ENCODE measurements at regions not wholly inside any gene's neighbourhood (a gene's known extent, or its start where the extent isn't known, plus 50 kb on each side); places are given as distances from the start of the nearest gene placed in this dataset.
"Not testable (repeated sequence)": the region's sequence is repeated elsewhere in the genome, so short reads cannot be mapped to it uniquely, and the experiment has no call there.

- peak overlapping the region in 1 of 8 donors; percentile 14 for H3K27ac Mint-ChIP-seq
- CTCF ChIA-PET: no interaction called here
Observed at GRCh38 chr3:173199568-173199967, 58.5 kb upstream of the SPATA16 start.

GRCh38 chr3:173194868-173195267 is 53.8 kb upstream of the SPATA16 start:
- H3K27ac ChIP-seq (ENCODE audit: low read depth, low read length); POLR2A ChIA-PET; H3K4me3 Mint-ChIP-seq; DNase-seq; H3K27me3 ChIP-seq (ENCODE audit: insufficient read depth, low read length, poor library complexity, severe bottlenecking); CTCF ChIA-PET; H3K36me3 Mint-ChIP-seq; H3K4me1 Mint-ChIP-seq; H3K36me3 ChIP-seq (ENCODE audit: insufficient read depth, low read length); H3K27ac Mint-ChIP-seq; H3K4me1 ChIP-seq (ENCODE audit: insufficient read depth, low read length); H3K4me3 ChIP-seq (ENCODE audit: low read length); H3K27me3 Mint-ChIP-seq; H3K9me3 ChIP-seq (ENCODE audit: low read length): not testable (repeated sequence)
- H3K9me3 Mint-ChIP-seq: peaks cover 2 to 13% (median 9%) of the 10 kb centered on the region in 5 donors

More at GRCh38 chr3:173199568-173199967, 58.5 kb upstream of the SPATA16 start:
- Mint-ChIP-seq H3K4me3 (no peak overlapping the region), H3K27me3 (no peaks in the 10 kb centered on the region), H3K9me3 (peaks cover 2 to 11% (median 8%) of the 10 kb centered on the region in 5 donors), H3K36me3 (no peaks in the 10 kb centered on the region), H3K4me1 (no peaks in the 10 kb centered on the region)
- POLR2A ChIA-PET: no interaction called here
- Histone ChIP-seq H3K36me3 (ENCODE audit: insufficient read depth, low read length) (no peaks in the 10 kb centered on the region), H3K27me3 (ENCODE audit: insufficient read depth, low read length, poor library complexity, severe bottlenecking) (no peaks in the 10 kb centered on the region), H3K4me3 (ENCODE audit: low read length) (no peak overlapping the region), H3K9me3 (ENCODE audit: low read length) (no peaks in the 10 kb centered on the region), H3K27ac (ENCODE audit: low read depth, low read length) (no peak overlapping the region), H3K4me1 (ENCODE audit: insufficient read depth, low read length) (no peaks in the 10 kb centered on the region)
- no peak for DNase-seq

- Histone ChIP-seq H3K9me3 (ENCODE audit: low read length) (no peaks in the 10 kb centered on the region), H3K4me3 (ENCODE audit: low read length) (no peak overlapping the region), H3K27me3 (ENCODE audit: insufficient read depth, low read length, poor library complexity, severe bottlenecking) (no peaks in the 10 kb centered on the region), H3K4me1 (ENCODE audit: insufficient read depth, low read length) (no peaks in the 10 kb centered on the region), H3K27ac (ENCODE audit: low read depth, low read length) (no peak overlapping the region), H3K36me3 (ENCODE audit: insufficient read depth, low read length) (no peaks in the 10 kb centered on the region)
- no peak for DNase-seq
- Mint-ChIP-seq H3K27me3 (no peaks in the 10 kb centered on the region), H3K4me3 (no peak overlapping the region), H3K9me3 (peaks cover 2 to 7% (median 4%) of the 10 kb centered on the region in 5 donors), H3K4me1 (no peaks in the 10 kb centered on the region), H3K36me3 (no peaks in the 10 kb centered on the region), H3K27ac (no peak overlapping the region)
- CTCF ChIA-PET: no interaction called here
- POLR2A ChIA-PET: no interaction called here
Observed at GRCh38 chr3:173191611-173192010, 50.6 kb upstream of the SPATA16 start.
